SK-N-SH treated with all-trans-retinoic acid at 6 μM for 48 hours (cell line): ENCODE measurements at regions not wholly inside any gene's neighbourhood (a gene's known extent, or its start where the extent isn't known, plus 50 kb on each side); places are given as distances from the start of the nearest gene placed in this dataset.

Experiments used
- ATAC-seq: fragments of 200-7000 bp; cut with Tn5 transposase; 3 replicates; pipeline ENCODE4 v1.9.1; 2020; ENCODE audit warnings: mild to moderate bottlenecking, moderate library complexity
- BACH2 ChIP-seq: fragments of 250-450 bp; sonication (Bioruptor Pico); IDR thresholded peaks from 2 replicates; pipeline ENCODE4 v1.9.0; 2021; ENCODE audit warnings: mild to moderate bottlenecking, borderline replicate concordance
- CSDC2 ChIP-seq: fragments of 250-450 bp; sonication (Bioruptor Pico); IDR thresholded peaks from 2 replicates; pipeline ENCODE4 v1.5.0; 2020; ENCODE audit warnings: mild to moderate bottlenecking, moderate library complexity
- CSRNP3 ChIP-seq: fragments of 250-450 bp; sonication (Bioruptor Pico); IDR thresholded peaks from 2 replicates; pipeline ENCODE4 v1.5.1; 2021; ENCODE audit warnings: mild to moderate bottlenecking, moderate library complexity
- ESRRG ChIP-seq: fragments of 250-450 bp; sonication (Bioruptor Pico); IDR thresholded peaks from 2 replicates; pipeline ENCODE4 v1.6.1; 2021; ENCODE audit warnings: mild to moderate bottlenecking
- ISL1 ChIP-seq: fragments of 250-450 bp; sonication (Bioruptor Pico); IDR thresholded peaks from 2 replicates; pipeline ENCODE4 v2.1.2; 2022; ENCODE audit warnings: mild to moderate bottlenecking, moderate library complexity
- OSR1 ChIP-seq: fragments of 250-450 bp; sonication (Bioruptor Pico); IDR thresholded peaks from 2 replicates; pipeline ENCODE4 v1.8.0; 2022; ENCODE audit warnings: moderate library complexity, mild to moderate bottlenecking, inconsistent platforms
- POU6F1 ChIP-seq: fragments of 250-450 bp; sonication (Bioruptor Pico); IDR thresholded peaks from 2 replicates; pipeline ENCODE4 v1.8.0; 2021; ENCODE audit warnings: low read depth, mild to moderate bottlenecking, moderate library complexity, borderline replicate concordance
- PPARA ChIP-seq: fragments of 250-450 bp; sonication (Bioruptor Pico); IDR thresholded peaks from 2 replicates; pipeline ENCODE4 v1.5.0; 2020; ENCODE audit warnings: mild to moderate bottlenecking, borderline replicate concordance
- SNAI2 ChIP-seq: fragments of 250-450 bp; sonication (Bioruptor Pico); IDR thresholded peaks from 2 replicates; pipeline ENCODE4 v1.5.0; 2020; ENCODE audit warnings: mild to moderate bottlenecking, moderate library complexity
- TCF4 ChIP-seq: fragments of 250-450 bp; sonication (Bioruptor Pico); IDR thresholded peaks from 2 replicates; pipeline ENCODE4 v1.8.0; 2021; ENCODE audit warnings: mild to moderate bottlenecking, moderate library complexity, borderline replicate concordance
- TOX ChIP-seq: fragments of 250-450 bp; sonication (Bioruptor Pico); IDR thresholded peaks from 2 replicates; pipeline ENCODE4 v1.8.0; 2021; ENCODE audit warnings: mild to moderate bottlenecking, moderate library complexity, borderline replicate concordance
- ZC3H10 ChIP-seq: fragments of 250-450 bp; sonication (Bioruptor Pico); IDR thresholded peaks from 2 replicates; pipeline ENCODE4 v1.5.1; 2021; ENCODE audit warnings: mild to moderate bottlenecking, moderate library complexity
- ZFP3 ChIP-seq: fragments of 250-450 bp; sonication (Bioruptor Pico); IDR thresholded peaks from 2 replicates; pipeline ENCODE4 v1.5.0; 2020; ENCODE audit warnings: mild to moderate bottlenecking, moderate library complexity
- ZFP30 ChIP-seq: fragments of 450-650 bp; formaldehyde crosslinking; IDR thresholded peaks from 2 replicates; pipeline ENCODE4 v1.5.0; 2022; ENCODE audit warnings: mild to moderate bottlenecking, moderate library complexity
- ZNF565 ChIP-seq: fragments of 450-650 bp; formaldehyde crosslinking; conservative IDR thresholded peaks from 2 replicates; pipeline ENCODE4 v1.5.0; 2020; ENCODE audit warnings: low read depth, mild to moderate bottlenecking, moderate library complexity
- ZNF70 ChIP-seq: fragments of 450-650 bp; formaldehyde crosslinking; IDR thresholded peaks from 2 replicates; pipeline ENCODE4 v1.5.0; 2020; ENCODE audit warnings: mild to moderate bottlenecking, moderate library complexity
- ZNF8 ChIP-seq: fragments of 450-650 bp; formaldehyde crosslinking; IDR thresholded peaks from 2 replicates; pipeline ENCODE4 v1.5.0; 2020; ENCODE audit warnings: mild to moderate bottlenecking, moderate library complexity
- TF ChIP-seq, protein P1 (sequence below): fragments of 250-450 bp; sonication (Bioruptor Pico); IDR thresholded peaks from 2 replicates; pipeline ENCODE4 v1.5.0; 2020; ENCODE audit warnings: mild to moderate bottlenecking, moderate library complexity
- TF ChIP-seq, protein P2 (sequence below): fragments of 250-450 bp; sonication (Bioruptor Pico); IDR thresholded peaks from 2 replicates; pipeline ENCODE4 v1.8.0; 2020; ENCODE audit warnings: mild to moderate bottlenecking, moderate library complexity, borderline replicate concordance

GRCh38 chr15:62248277-62248984 is 83.3 kb upstream of the C2CD4B start:
- TF ChIP-seq POU6F1 (CRISPR knock-in tag) = no peak
- ATAC-seq = no peak

DNA sequence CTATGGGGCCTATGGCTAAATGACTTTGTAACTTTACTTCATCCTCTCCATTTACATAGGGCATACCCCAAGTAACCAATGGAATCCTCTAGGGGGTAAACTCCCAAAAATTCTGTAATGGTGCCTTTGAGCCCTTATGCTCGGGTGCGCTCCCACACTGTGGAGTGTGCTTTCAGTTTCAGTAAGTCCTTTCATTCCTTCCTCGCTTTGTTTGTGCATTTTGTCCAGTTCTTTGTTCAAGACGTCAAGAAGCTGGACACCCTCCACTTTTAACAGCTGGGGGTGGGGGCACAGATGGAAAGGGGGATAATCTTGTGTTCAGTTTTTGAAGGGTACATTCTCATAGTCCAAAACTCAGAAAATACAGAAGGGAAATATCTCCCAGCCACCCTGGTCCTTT is 84.4 kb upstream of the C2CD4B start:
- no peak for ATAC-seq
- TF ChIP-seq PPARA (CRISPR knock-in tag) = no peak
- no peak for TF ChIP-seq ZC3H10 (CRISPR knock-in tag)
- TF ChIP-seq ZNF70 (CRISPR knock-in tag) = no peak
- TF ChIP-seq CSRNP3 = no peak
- no peak for TF ChIP-seq BACH2 (CRISPR knock-in tag)
- TF ChIP-seq POU6F1 (CRISPR knock-in tag) = no peak
- TF ChIP-seq CSDC2 = no peak
- TF ChIP-seq ZFP30 (CRISPR knock-in tag) = no peak
- TF ChIP-seq TOX = no peak
- TF ChIP-seq, protein P1, sequence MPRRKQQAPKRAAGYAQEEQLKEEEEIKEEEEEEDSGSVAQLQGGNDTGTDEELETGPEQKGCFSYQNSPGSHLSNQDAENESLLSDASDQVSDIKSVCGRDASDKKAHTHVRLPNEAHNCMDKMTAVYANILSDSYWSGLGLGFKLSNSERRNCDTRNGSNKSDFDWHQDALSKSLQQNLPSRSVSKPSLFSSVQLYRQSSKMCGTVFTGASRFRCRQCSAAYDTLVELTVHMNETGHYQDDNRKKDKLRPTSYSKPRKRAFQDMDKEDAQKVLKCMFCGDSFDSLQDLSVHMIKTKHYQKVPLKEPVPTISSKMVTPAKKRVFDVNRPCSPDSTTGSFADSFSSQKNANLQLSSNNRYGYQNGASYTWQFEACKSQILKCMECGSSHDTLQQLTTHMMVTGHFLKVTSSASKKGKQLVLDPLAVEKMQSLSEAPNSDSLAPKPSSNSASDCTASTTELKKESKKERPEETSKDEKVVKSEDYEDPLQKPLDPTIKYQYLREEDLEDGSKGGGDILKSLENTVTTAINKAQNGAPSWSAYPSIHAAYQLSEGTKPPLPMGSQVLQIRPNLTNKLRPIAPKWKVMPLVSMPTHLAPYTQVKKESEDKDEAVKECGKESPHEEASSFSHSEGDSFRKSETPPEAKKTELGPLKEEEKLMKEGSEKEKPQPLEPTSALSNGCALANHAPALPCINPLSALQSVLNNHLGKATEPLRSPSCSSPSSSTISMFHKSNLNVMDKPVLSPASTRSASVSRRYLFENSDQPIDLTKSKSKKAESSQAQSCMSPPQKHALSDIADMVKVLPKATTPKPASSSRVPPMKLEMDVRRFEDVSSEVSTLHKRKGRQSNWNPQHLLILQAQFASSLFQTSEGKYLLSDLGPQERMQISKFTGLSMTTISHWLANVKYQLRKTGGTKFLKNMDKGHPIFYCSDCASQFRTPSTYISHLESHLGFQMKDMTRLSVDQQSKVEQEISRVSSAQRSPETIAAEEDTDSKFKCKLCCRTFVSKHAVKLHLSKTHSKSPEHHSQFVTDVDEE (CRISPR knock-in tag) = no peak
- TF ChIP-seq SNAI2 (CRISPR knock-in tag) = no peak
- TF ChIP-seq ESRRG (CRISPR knock-in tag) = no peak

- TF ChIP-seq POU6F1 (CRISPR knock-in tag) = no peak
- no peak for TF ChIP-seq OSR1 (CRISPR knock-in tag)
- no peak for TF ChIP-seq CSDC2
- TF ChIP-seq, protein P2, sequence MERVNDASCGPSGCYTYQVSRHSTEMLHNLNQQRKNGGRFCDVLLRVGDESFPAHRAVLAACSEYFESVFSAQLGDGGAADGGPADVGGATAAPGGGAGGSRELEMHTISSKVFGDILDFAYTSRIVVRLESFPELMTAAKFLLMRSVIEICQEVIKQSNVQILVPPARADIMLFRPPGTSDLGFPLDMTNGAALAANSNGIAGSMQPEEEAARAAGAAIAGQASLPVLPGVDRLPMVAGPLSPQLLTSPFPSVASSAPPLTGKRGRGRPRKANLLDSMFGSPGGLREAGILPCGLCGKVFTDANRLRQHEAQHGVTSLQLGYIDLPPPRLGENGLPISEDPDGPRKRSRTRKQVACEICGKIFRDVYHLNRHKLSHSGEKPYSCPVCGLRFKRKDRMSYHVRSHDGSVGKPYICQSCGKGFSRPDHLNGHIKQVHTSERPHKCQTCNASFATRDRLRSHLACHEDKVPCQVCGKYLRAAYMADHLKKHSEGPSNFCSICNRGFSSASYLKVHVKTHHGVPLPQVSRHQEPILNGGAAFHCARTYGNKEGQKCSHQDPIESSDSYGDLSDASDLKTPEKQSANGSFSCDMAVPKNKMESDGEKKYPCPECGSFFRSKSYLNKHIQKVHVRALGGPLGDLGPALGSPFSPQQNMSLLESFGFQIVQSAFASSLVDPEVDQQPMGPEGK (CRISPR knock-in tag) = no peak
- ATAC-seq = no peak
These were observed 85.1 kb upstream of the C2CD4B start for GRCh38 chr15:62250186-62250585.

GRCh38 chr15:62250978-62251377 is 85.9 kb upstream of the C2CD4B start:
- ATAC-seq = no peak
- TF ChIP-seq BACH2 (CRISPR knock-in tag) (no peak), ZNF8 (CRISPR knock-in tag) (no peak), ZC3H10 (CRISPR knock-in tag) (no peak), ZNF70 (CRISPR knock-in tag) (no peak), ZFP30 (CRISPR knock-in tag) (no peak), SNAI2 (CRISPR knock-in tag) (no peak), ZFP3 (CRISPR knock-in tag) (no peak), CSRNP3 (no peak), ISL1 (CRISPR knock-in tag) (no peak), ESRRG (CRISPR knock-in tag) (no peak), ZNF565 (CRISPR knock-in tag) (no peak), TCF4 (CRISPR knock-in tag) (no peak)
- TF ChIP-seq, protein P1 (CRISPR knock-in tag) = no peak
